Activated CD8-positive, alpha-beta memory T cell treated with anti-CD3 and anti-CD28 coated beads, Interleukin-2, amount 50 U/mL, for 1 hour (primary cell): ENCODE measurements at regions not wholly inside any gene's neighbourhood (a gene's known extent, or its start where the extent isn't known, plus 50 kb on each side); places are given as distances from the start of the nearest gene placed in this dataset.

Source experiments
- DNase-seq: peaks from one replicate; pipeline ENCODE4 v3.0.0-alpha.2; 2020; ENCODE audit errors: extremely low read depth

GRCh38 chr2:62302631-62303435, 106.9 kb downstream of the B3GNT2 start:
- no peak for DNase-seq

- DNase-seq = no peak
Observed at GRCh38 chr2:62300925-62301324, 105.0 kb downstream of the B3GNT2 start.

- no peak for DNase-seq
Observed at GRCh38 chr2:62297624-62298010, 101.7 kb downstream of the B3GNT2 start.

DNA sequence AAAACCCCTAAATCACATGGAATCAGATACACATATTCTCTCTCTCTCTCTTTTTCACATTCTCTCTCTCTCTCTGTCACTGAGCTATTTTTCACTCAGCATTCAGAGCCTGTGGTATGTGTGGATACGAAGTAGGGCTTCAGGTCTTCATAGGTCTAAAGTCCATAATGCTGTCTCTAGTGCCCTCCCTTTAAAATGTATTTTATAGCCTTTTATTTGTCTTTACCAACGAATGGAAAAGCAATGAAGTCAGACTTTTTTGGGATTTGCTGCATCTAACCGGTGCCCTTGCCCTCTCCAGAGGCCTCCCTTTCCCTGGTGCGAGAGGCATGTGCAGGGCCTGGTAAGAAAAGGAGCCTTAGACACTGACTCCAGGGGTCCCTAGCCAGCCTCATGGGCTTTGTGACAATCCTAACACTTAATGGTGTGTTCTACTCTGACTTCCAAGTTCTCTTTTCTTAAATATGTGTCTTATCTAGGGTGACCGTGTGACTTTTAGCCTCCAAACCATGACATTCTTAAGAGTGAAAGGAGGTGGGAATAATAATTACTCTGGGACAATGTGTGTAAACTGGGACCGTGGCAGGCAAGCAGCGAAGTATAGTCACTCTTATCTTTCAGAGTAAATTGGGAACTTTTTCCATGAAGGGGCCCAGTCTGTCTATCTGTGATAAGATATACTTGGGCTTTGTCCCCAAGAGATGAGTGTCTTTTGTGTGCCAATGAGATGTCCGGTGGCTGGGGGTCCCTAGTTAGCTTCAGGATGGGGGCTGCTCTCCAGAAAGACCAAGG, 101.1 kb downstream of the B3GNT2 start:
- DNase-seq = no peak

DNA sequence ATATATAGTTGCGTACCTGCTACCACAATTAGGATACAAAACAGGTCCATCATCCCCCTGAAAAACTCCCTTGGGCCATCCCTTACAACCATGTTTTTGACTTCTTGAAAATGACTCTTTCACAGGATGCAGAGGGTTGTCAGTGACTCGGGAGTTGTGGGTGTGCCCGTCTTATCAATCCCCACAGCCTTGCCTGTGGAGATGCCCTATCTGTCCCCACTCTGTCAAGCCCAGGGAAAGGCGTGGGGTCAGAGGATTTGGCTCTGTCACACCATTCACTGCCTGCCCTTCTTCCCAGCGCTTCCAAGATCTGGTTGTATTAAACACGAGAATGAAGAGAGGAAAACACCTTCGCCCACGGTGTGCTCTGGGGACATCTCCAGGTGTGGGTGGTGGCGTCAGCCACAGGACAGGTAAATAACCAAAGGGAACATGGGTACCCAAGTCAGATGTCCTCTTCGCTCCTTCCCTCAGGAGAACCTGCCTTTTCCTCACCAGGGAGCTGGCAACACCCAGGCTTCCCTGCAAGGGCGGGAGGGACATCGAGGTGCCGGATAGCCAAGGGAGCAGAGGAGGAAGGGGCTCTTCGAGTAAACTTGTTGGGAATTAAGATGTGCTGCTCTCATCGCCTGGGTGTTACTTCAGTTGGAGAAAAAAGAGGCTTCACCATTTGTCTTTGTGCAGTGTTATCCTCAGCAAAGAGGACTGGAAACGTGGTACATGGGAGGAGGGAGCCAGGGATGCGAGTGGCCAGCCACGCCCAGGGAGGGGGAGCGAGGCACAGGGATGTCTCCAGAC, 100.3 kb downstream of the B3GNT2 start:
- DNase-seq = no peak

GRCh38 chr2:62293490-62294271, 97.8 kb downstream of the B3GNT2 start:
- DNase-seq = no peak

GRCh38 chr2:62293151-62293489, 97.2 kb downstream of the B3GNT2 start:
- DNase-seq = no peak

GRCh38 chr2:62292190-62292589, 96.3 kb downstream of the B3GNT2 start:
- no peak for DNase-seq

DNA sequence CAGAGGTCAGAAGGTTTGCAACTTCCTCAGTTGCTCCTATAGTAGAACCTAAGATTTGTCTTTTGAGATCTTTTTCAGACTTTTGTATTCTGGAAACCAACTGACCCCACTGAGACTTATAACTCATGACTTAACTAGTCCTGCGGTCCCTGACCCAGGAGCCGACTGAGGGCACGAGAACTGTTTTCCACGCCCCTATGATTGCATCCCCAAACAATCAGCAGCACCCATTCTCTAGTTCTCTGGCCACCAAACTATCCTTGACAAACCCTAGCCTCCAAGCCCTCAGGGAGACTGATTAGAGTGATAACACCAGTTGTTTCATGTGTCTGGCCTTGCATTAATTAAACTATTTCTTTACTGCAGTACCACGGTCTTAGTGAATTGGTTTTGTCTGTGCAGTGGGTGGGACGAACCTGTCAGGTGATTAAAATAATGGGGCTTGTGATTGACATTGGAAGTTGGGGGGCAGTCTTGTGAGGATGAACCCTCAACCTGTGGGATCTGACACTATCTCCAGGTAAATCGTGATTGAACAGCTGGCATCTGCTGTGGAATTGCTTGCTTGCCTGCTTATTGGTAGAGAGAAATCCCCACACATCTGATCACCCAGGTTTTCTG, 95.7 kb downstream of the B3GNT2 start:
- no peak for DNase-seq

DNA sequence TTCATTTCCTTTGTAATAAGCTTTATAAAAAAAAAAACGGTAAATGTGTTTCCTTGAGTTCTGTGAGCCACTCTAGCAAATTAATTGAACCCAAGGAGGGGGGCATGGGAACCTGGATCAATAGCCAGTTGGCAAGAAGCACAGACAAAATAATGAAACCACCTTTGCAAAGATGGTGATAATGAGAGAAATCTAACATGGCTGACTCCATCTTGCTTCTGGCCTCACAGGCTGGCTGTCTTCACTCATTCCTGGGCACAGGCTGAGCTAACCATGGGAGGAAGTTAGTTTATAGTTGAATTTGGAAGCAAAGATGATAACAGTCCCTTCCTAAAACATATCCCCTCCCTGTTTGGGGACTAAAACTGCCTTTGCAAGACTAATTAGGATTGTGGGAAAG, 95.1 kb downstream of the B3GNT2 start:
- no peak for DNase-seq

DNA sequence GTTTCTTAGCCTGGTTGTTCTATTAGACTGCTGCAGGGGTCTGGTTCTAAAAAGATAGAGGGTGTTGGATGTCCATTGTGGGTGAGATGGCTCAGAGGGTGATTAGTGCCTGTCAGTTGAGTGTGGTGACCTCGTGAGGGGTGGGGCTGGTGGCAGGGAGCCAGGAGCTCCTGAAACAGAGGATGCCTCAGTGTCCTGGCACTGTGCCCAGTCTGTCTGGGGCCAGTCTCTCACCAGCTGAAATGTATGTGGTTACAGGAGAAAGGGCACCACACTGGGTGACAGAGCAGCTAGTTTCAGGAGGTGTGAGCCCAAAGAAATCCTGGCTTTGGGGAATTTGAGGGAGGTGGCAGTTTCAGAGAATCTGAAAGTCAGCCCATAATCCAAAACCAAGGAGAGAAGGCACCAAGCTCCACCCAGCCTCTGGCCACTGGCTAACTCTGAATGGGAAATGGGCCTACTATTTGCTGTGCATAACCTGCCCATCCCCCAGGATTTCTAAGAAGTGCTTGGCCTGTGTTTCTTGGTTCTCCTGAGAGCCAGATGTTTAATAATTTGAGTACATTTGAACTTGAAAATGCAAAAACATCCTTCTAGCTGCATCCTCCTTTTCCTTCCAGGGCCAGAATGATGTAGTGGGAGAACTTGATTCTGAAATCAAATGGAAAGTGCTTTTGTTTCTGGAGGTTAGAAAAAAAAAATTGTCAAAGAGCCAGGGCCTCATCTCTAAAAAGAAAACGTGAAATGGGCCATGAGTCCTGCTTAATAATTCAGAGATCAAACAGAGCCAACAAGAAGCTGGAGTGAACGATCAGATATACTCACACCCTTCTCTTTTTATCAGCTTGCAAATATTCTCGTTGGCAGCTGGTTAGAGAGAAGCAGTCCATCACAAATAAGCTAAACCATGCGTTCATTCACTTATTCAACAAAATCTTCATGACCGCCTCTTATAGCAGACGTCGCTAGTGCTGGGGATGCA, 92.3 kb downstream of the B3GNT2 start:
- no peak for DNase-seq

DNA sequence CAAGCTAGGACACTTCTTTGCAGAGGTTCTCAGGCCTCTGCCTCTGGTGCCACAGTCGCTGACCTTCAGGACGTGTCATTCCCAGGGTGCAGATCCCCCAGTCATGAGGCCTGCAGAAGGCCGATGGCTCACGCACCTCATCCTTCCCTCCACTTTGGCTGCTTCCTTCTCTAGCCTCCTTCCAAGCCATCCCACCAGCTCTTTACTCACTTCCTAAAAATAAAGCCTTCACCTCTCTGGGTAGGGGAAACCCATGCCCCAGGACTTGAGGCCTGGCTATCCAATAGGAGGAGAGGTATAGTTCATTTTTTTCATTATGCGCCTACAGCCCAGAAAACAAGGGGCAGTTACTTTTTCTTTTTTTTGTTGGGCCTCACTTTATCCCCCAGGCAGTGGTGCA, 91.4 kb downstream of the B3GNT2 start:
- no peak for DNase-seq

DNA sequence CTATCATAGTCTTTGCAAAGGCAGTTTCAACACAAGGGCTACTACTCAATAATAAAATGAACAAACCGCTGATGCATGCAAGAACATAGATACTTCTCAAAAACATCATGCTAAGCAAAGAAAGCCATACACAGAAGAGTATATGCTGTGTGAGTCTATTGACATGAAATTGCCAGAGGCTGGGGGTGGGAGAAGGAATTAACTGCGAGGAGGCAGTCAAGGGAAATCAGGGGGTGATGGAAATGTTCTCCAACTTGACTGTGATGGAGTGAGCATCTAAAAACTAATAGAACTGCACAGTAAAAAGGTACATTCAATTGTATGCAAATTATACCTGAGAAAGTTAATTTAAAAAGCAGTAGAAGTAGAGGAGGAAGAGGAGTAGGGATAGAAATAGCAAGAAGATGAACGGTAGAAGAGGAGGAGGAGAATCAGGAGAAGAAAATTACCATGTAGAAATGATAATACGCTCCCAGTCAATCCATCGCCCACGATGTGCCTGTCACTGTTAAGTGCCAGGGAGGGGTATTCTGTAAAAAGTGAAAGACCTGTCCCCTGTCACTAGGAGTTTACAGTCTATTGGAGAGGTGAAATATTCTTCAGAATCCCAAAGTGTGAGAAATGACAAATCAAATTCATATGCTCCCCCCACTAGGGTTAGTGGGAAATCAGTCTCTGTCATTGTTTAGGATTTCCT, 90.3 kb downstream of the B3GNT2 start:
- no peak for DNase-seq

DNA sequence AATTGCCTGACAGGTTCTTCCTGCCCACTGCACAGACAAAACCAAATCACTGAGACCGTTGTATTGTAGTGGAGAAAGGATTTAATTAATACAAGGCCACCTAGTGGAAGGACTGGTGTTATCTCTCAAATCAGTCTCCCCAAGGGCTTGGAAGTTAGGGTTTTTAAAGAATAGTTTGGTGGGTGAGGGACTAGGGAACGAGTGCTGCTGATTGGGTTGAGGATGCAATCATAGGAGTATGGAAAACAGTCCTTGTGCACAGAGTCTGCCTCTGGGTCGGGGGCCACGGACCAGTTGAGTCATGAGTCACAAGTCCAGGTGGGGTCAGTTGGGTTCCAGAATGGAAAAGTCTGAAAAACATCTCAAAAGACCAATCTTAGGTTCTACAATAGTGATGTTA, 89.1 kb downstream of the B3GNT2 start:
- no peak for DNase-seq

DNA sequence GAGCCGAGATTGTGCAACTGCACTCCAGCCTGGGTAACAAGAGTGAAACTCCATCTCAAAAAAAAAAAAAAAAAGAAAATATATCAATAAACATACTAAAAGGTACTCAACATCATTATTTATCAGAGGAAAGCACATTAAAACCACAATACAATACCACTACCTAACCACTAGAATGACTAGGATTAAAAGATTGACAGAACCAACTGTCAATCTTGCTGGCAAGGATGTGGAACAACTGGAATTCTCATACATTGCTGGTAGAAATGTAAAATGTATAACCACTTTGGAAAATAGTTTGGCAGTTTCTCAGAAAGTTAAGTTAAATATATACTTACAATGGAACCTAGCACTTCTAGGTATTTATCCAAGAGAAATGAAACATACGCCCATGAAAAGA, 88.6 kb downstream of the B3GNT2 start:
- DNase-seq = no peak

- DNase-seq = no peak
Observed at GRCh38 chr2:62283147-62283546, 87.2 kb downstream of the B3GNT2 start.

- no peak for DNase-seq
Observed at GRCh38 chr2:62281663-62282062, 85.7 kb downstream of the B3GNT2 start.

GRCh38 chr2:62277688-62278087, 81.8 kb downstream of the B3GNT2 start:
- DNase-seq = no peak
